Kidney epithelial cell (primary cell): ENCODE measurements at regions not wholly inside any gene's neighbourhood (a gene's known extent, or its start where the extent isn't known, plus 50 kb on each side); places are given as distances from the start of the nearest gene placed in this dataset.

Experiments used
- DNase-seq: peaks from one replicate; pipeline ENCODE4 v3.0.0-alpha.2; 2010; ENCODE audit warnings: low read depth
- H3K27me3 ChIP-seq: 2 replicates; pipeline ENCODE4 v1.6.0; 2011; ENCODE audit warnings: low read length; ENCODE audit not compliant: control insufficient read depth, insufficient read depth
- H3K36me3 ChIP-seq: 2 replicates; pipeline ENCODE4 v1.5.1; 2011; ENCODE audit warnings: low read length; ENCODE audit not compliant: control insufficient read depth, insufficient read depth
- H3K4me3 ChIP-seq: 2 replicates; pipeline ENCODE4 v1.5.1; 2011; ENCODE audit warnings: low read depth, mild to moderate bottlenecking, control low read depth, low read length
- CTCF ChIP-seq: IDR thresholded peaks from 2 replicates; pipeline ENCODE4 v1.5.1; 2011; ENCODE audit warnings: mild to moderate bottlenecking, moderate library complexity, low read length, control low read depth, inconsistent platforms; ENCODE audit not compliant: insufficient read depth, poor library complexity, severe bottlenecking

- no peak overlapping the region for H3K4me3 ChIP-seq
- no peak for TF ChIP-seq CTCF
- no peaks in the 10 kb centered on the region for H3K36me3 ChIP-seq
- H3K27me3 ChIP-seq: no peaks in the 10 kb centered on the region
- DNase-seq: no peak
Observed at GRCh38 chr4:17170131-17170530, 271.7 kb upstream of the LDB2 start.

- Histone ChIP-seq H3K4me3 (no peak overlapping the region), H3K27me3 (no peaks in the 10 kb centered on the region), H3K36me3 (no peaks in the 10 kb centered on the region)
- TF ChIP-seq CTCF: no peak
- no peak for DNase-seq
Observed at GRCh38 chr4:17169699-17170098, 271.3 kb upstream of the LDB2 start.

GRCh38 chr4:17168571-17168970, 270.1 kb upstream of the LDB2 start:
- H3K27me3 ChIP-seq: no peaks in the 10 kb centered on the region
- TF ChIP-seq CTCF: no peak
- no peaks in the 10 kb centered on the region for H3K36me3 ChIP-seq
- H3K4me3 ChIP-seq: no peak overlapping the region
- DNase-seq: peak; percentile 37

- no peaks in the 10 kb centered on the region for H3K36me3 ChIP-seq
- H3K27me3 ChIP-seq: no peaks in the 10 kb centered on the region
- no peak for TF ChIP-seq CTCF
- H3K4me3 ChIP-seq: no peak overlapping the region
- DNase-seq: no peak
Observed at GRCh38 chr4:17166954-17167353, 268.5 kb upstream of the LDB2 start.

- no peak for TF ChIP-seq CTCF
- no peak for DNase-seq
- Histone ChIP-seq H3K36me3 (no peaks in the 10 kb centered on the region), H3K27me3 (no peaks in the 10 kb centered on the region), H3K4me3 (no peak overlapping the region)
Observed at GRCh38 chr4:17165286-17165685, 266.8 kb upstream of the LDB2 start.

- no peak for TF ChIP-seq CTCF
- H3K4me3 ChIP-seq: no peak overlapping the region
- no peaks in the 10 kb centered on the region for H3K27me3 ChIP-seq
- no peaks in the 10 kb centered on the region for H3K36me3 ChIP-seq
- DNase-seq: no peak
Observed at GRCh38 chr4:17164666-17165065, 266.2 kb upstream of the LDB2 start.
